HEK293 (cell line): ENCODE measurements at regions not wholly inside any gene's neighbourhood (a gene's known extent, or its start where the extent isn't known, plus 50 kb on each side); places are given as distances from the start of the nearest gene placed in this dataset.

Experiments
- CTCF ChIA-PET: fragments of 350-600 bp; formaldehyde crosslinking; extraction: SDS; loops from one replicate; lab custom pipeline; 2021; ENCODE audit warnings: antibody characterized with exemption; lab: Yijun Ruan, JAX
- POLR2A ChIA-PET: fragments of 300-600 bp; formaldehyde crosslinking; extraction: SDS; loops from one replicate; lab custom pipeline; 2020; ENCODE audit warnings: antibody characterized with exemption, inconsistent platforms; lab: Yijun Ruan, JAX
- H3K27ac ChIP-seq: fragments of 200-500 bp; sonication (Bioruptor generic); 2 replicates; pipeline ENCODE4 v1.5.1; 2014; ENCODE audit warnings: low read depth, low read length, control low read depth, inconsistent platforms; ENCODE audit errors: extremely low read depth
- H3K36me3 ChIP-seq, 2 experiments: fragments of 200-500 bp in 1 of 2; sonication (Bioruptor generic) in 1 of 2; 1 replicate in 1 of 2; 2 replicates in 1 of 2; pipeline ENCODE4 v1.5.1; 2014 to 2017; ENCODE audit warnings: inconsistent platforms in 2 of 2, low read length in 2 of 2; ENCODE audit not compliant: control insufficient read depth in 2 of 2, insufficient read depth in 1 of 2
- H3K4me1 ChIP-seq: fragments of 200-500 bp; sonication (Bioruptor generic); 2 replicates; pipeline ENCODE4 v1.5.1; 2014; ENCODE audit warnings: mild to moderate bottlenecking, low read length, inconsistent platforms; ENCODE audit not compliant: control insufficient read depth, insufficient read depth
- H3K4me3 ChIP-seq: 2 replicates; pipeline ENCODE4 v1.5.1; 2011; ENCODE audit warnings: low read depth, mild to moderate bottlenecking, control low read depth, low read length, moderate library complexity
- H3K9me3 ChIP-seq: fragments of 200-500 bp; sonication (Bioruptor generic); 2 replicates; pipeline ENCODE4 v1.5.1; 2014; ENCODE audit warnings: low read depth, low read length, inconsistent platforms; ENCODE audit not compliant: control insufficient read depth, insufficient read depth
- FEZF1 ChIP-seq: fragments of 450-650 bp; formaldehyde crosslinking; IDR thresholded peaks from 2 replicates; pipeline ENCODE4 v1.5.1; 2016; ENCODE audit warnings: missing biosample characterization, missing genetic modification characterization
- KLF10 ChIP-seq: fragments of 450-650 bp; IDR thresholded peaks from 2 replicates; pipeline ENCODE4 v1.5.1; 2018; ENCODE audit warnings: missing biosample characterization, mild to moderate bottlenecking, missing genetic modification characterization
- MYNN ChIP-seq: fragments of 450-650 bp; formaldehyde crosslinking; IDR thresholded peaks from 2 replicates; pipeline ENCODE4 v1.5.1; 2016; ENCODE audit warnings: missing biosample characterization, missing genetic modification characterization, borderline replicate concordance
- MZF1 ChIP-seq: fragments of 450-650 bp; formaldehyde crosslinking; IDR thresholded peaks from 2 replicates; pipeline ENCODE4 v1.5.1; 2017; ENCODE audit warnings: missing biosample characterization, missing genetic modification characterization, borderline replicate concordance
- REPIN1 ChIP-seq: fragments of 450-650 bp; formaldehyde crosslinking; IDR thresholded peaks from 2 replicates; pipeline ENCODE4 v1.5.1; 2017; ENCODE audit warnings: missing biosample characterization, missing genetic modification characterization, low read depth
- TSHZ1 ChIP-seq: fragments of 450-650 bp; formaldehyde crosslinking; IDR thresholded peaks from 2 replicates; pipeline ENCODE4 v1.5.1; 2016; ENCODE audit warnings: missing biosample characterization, missing genetic modification characterization, borderline replicate concordance
- ZBTB11 ChIP-seq: fragments of 450-650 bp; formaldehyde crosslinking; conservative IDR thresholded peaks from 2 replicates; pipeline ENCODE4 v1.5.1; 2016; ENCODE audit warnings: low read depth, missing biosample characterization, missing genetic modification characterization
- ZBTB20 ChIP-seq: fragments of 450-650 bp; formaldehyde crosslinking; IDR thresholded peaks from 2 replicates; pipeline ENCODE4 v1.5.1; 2016; ENCODE audit warnings: missing biosample characterization, missing genetic modification characterization
- ZBTB26 ChIP-seq: fragments of 450-650 bp; formaldehyde crosslinking; optimal IDR thresholded peaks from 2 replicates; pipeline ENCODE3; 2016; ENCODE audit warnings: missing biosample characterization, mild to moderate bottlenecking, missing genetic modification characterization
- ZBTB49 ChIP-seq: fragments of 450-650 bp; formaldehyde crosslinking; IDR thresholded peaks from 2 replicates; pipeline ENCODE4 v1.5.1; 2016; ENCODE audit warnings: missing biosample characterization, missing genetic modification characterization, low read depth
- ZBTB6 ChIP-seq: fragments of 450-650 bp; formaldehyde crosslinking; IDR thresholded peaks from 2 replicates; pipeline ENCODE4 v1.5.1; 2017; ENCODE audit warnings: missing biosample characterization, missing genetic modification characterization
- ZEB2 ChIP-seq: fragments of 450-650 bp; formaldehyde crosslinking; IDR thresholded peaks from 2 replicates; pipeline ENCODE4 v1.5.1; 2016; ENCODE audit warnings: missing biosample characterization, missing genetic modification characterization
- ZFP3 ChIP-seq: fragments of 450-650 bp; formaldehyde crosslinking; IDR thresholded peaks from 2 replicates; pipeline ENCODE4 v1.5.1; 2016; ENCODE audit warnings: low read depth, missing biosample characterization, missing genetic modification characterization
- ZNF157 ChIP-seq: fragments of 450-650 bp; formaldehyde crosslinking; IDR thresholded peaks from 2 replicates; pipeline ENCODE4 v1.5.1; 2016; ENCODE audit warnings: missing biosample characterization, missing genetic modification characterization
- ZNF2 ChIP-seq: fragments of 450-650 bp; formaldehyde crosslinking; IDR thresholded peaks from 2 replicates; pipeline ENCODE4 v1.5.1; 2016; ENCODE audit warnings: missing biosample characterization, missing genetic modification characterization
- ZNF341 ChIP-seq: fragments of 450-650 bp; formaldehyde crosslinking; IDR thresholded peaks from 2 replicates; pipeline ENCODE4; 2016; ENCODE audit warnings: low read depth, missing biosample characterization, missing genetic modification characterization
- ZNF48 ChIP-seq: fragments of 450-650 bp; formaldehyde crosslinking; IDR thresholded peaks from 2 replicates; pipeline ENCODE4 v1.5.1; 2016; ENCODE audit warnings: missing biosample characterization, missing genetic modification characterization
- ZNF529 ChIP-seq: fragments of 450-650 bp; formaldehyde crosslinking; IDR thresholded peaks from 2 replicates; pipeline ENCODE4 v1.5.1; 2017; ENCODE audit warnings: missing genetic modification characterization, missing biosample characterization; ENCODE audit not compliant: insufficient replicate concordance
- ZNF558 ChIP-seq: fragments of 450-650 bp; formaldehyde crosslinking; IDR thresholded peaks from 2 replicates; pipeline ENCODE4 v1.5.1; 2016; ENCODE audit warnings: missing biosample characterization, missing genetic modification characterization
- ZNF596 ChIP-seq: fragments of 450-650 bp; IDR thresholded peaks from 2 replicates; pipeline ENCODE4 v1.5.0; 2018; ENCODE audit warnings: missing biosample characterization, mild to moderate bottlenecking, missing genetic modification characterization, moderate library complexity
- ZNF792 ChIP-seq: fragments of 450-650 bp; formaldehyde crosslinking; IDR thresholded peaks from 2 replicates; pipeline ENCODE4 v1.5.1; 2016; ENCODE audit warnings: missing biosample characterization, missing genetic modification characterization
- ZNF830 ChIP-seq: fragments of 450-650 bp; IDR thresholded peaks from 2 replicates; pipeline ENCODE4 v1.5.0; 2018; ENCODE audit warnings: missing biosample characterization, missing genetic modification characterization, low read depth, mild to moderate bottlenecking, moderate library complexity
- ZNF843 ChIP-seq: fragments of 450-650 bp; formaldehyde crosslinking; IDR thresholded peaks from 2 replicates; pipeline ENCODE4 v1.5.1; 2016; ENCODE audit warnings: missing biosample characterization, missing genetic modification characterization

GRCh38 chr11:26017322-26017860, 314.5 kb upstream of the ANO3 start:
- TF ChIP-seq ZNF341 (tag by site-specific recombination) (no peak), ZNF830 (no peak), ZBTB20 (tag by site-specific recombination) (no peak), MZF1 (no peak), ZBTB11 (tag by site-specific recombination) (no peak), ZNF2 (tag by site-specific recombination) (no peak), ZNF558 (no peak), ZNF792 (tag by site-specific recombination) (no peak), ZEB2 (tag by site-specific recombination) (no peak), FEZF1 (no peak)
- no peak overlapping the region for H3K27ac ChIP-seq
- no peaks in the 10 kb centered on the region for H3K4me1 ChIP-seq
- H3K4me3 ChIP-seq = no peak overlapping the region
- no peaks in the 10 kb centered on the region for H3K36me3 ChIP-seq
- ChIA-PET POLR2A (no interaction called here), CTCF (no interaction called here)
- no peaks in the 10 kb centered on the region for H3K9me3 ChIP-seq

- Histone ChIP-seq H3K27ac (no peak overlapping the region), H3K9me3 (no peaks in the 10 kb centered on the region), H3K36me3 (no peaks in the 10 kb centered on the region), H3K4me3 (no peak overlapping the region), H3K4me1 (no peaks in the 10 kb centered on the region)
- CTCF ChIA-PET = no interaction called here
- POLR2A ChIA-PET = no interaction called here
- TF ChIP-seq MYNN (tag by site-specific recombination) (no peak), ZBTB6 (tag by site-specific recombination) (no peak), MZF1 (no peak), ZNF157 (no peak), TSHZ1 (tag by site-specific recombination) (no peak), ZBTB49 (tag by site-specific recombination) (no peak), KLF10 (no peak), ZNF48 (tag by site-specific recombination) (no peak), ZBTB26 (tag by site-specific recombination) (no peak), ZNF843 (tag by site-specific recombination) (no peak), ZNF529 (tag by site-specific recombination) (no peak), REPIN1 (tag by site-specific recombination) (no peak), ZNF596 (tag by site-specific recombination) (no peak), ZFP3 (no peak)
Measured at GRCh38 chr11:26017903-26018302, 314.0 kb upstream of the ANO3 start.
